ENCODE measurements at regions not wholly inside any gene's neighbourhood (a gene's known extent, or its start where the extent isn't known, plus 50 kb on each side); places are given as distances from the start of the nearest gene placed in this dataset.

- DNase-seq = no peak
Observed at GRCh38 chr9:126275386-126276001, 51.1 kb upstream of the MVB12B start.

GRCh38 chr9:126276056-126276728 is 50.4 kb upstream of the MVB12B start:
- no peak for DNase-seq

Measured in activated CD8-positive, alpha-beta memory T cell treated with anti-CD3 and anti-CD28 coated beads, Interleukin-2, amount 50 U/mL, for 4 hours (primary cell).